ENCODE measurements at regions not wholly inside any gene's neighbourhood (a gene's known extent, or its start where the extent isn't known, plus 50 kb on each side); places are given as distances from the start of the nearest gene placed in this dataset.

DNA sequence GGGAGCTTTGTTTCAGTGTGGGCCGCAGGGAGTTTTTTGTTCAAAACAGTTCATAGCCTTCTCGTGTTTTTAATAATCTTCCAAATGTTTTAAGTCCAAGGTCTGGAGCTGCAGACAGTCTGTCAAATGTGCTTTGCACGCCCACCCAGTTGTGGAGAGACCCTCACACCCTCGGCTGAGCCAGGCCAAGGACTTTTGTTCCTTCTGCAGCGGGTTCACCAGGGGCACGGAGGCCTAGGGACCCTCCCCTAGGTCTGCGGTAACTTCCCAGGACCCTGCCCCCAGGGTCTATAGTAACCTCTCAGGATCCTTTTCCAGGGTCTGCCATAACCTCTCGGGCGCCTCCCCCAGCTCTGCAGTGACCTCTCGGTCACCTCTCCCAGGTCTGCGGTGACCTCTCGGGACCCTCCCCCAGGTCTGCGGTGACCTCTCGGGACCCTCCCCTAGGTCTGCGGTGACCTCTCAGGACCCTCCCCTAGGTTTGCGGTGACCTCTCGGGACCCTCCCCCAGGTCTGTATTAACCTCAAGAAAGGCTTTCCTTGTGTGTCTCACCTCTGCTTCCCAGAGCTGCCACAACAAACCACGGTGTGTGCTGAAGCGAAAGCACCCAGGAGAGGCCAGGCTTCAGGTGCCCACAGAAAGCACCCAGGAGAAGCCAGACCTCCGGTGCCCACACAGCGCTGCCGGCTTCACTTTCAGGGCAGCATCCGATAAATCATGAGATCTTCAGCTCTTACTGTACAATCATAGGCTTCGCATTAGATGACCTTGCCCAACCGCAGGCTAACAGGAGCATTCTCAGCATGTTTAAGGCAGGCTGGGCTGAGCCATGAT is 301.9 kb upstream of the SALL3 start:
- TF ChIP-seq, protein P1, sequence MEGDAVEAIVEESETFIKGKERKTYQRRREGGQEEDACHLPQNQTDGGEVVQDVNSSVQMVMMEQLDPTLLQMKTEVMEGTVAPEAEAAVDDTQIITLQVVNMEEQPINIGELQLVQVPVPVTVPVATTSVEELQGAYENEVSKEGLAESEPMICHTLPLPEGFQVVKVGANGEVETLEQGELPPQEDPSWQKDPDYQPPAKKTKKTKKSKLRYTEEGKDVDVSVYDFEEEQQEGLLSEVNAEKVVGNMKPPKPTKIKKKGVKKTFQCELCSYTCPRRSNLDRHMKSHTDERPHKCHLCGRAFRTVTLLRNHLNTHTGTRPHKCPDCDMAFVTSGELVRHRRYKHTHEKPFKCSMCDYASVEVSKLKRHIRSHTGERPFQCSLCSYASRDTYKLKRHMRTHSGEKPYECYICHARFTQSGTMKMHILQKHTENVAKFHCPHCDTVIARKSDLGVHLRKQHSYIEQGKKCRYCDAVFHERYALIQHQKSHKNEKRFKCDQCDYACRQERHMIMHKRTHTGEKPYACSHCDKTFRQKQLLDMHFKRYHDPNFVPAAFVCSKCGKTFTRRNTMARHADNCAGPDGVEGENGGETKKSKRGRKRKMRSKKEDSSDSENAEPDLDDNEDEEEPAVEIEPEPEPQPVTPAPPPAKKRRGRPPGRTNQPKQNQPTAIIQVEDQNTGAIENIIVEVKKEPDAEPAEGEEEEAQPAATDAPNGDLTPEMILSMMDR (IDR thresholded peaks at IDR 0.05): no peak
- TF ChIP-seq POLR2A (IDR thresholded peaks at IDR 0.05): no peak

All from heart left ventricle (tissue), 13 donors.